NT2/D1 (cell line): ENCODE measurements at regions not wholly inside any gene's neighbourhood (a gene's known extent, or its start where the extent isn't known, plus 50 kb on each side); places are given as distances from the start of the nearest gene placed in this dataset.

Experiments used
- SUZ12 ChIP-seq: IDR thresholded peaks from 2 replicates; pipeline ENCODE4 v1.6.1; 2011; ENCODE audit not compliant: insufficient read length, insufficient read depth; ENCODE audit errors: extremely low read depth
- YY1 ChIP-seq: IDR thresholded peaks from 2 replicates; pipeline ENCODE4 v1.6.1; 2011; ENCODE audit not compliant: insufficient read length, insufficient read depth
- ZNF274 ChIP-seq: IDR thresholded peaks from 2 replicates; pipeline ENCODE4 v1.6.1; 2011; ENCODE audit warnings: mild to moderate bottlenecking, low read depth, low read length

- TF ChIP-seq ZNF274: no peak
- no peak for TF ChIP-seq SUZ12
- TF ChIP-seq YY1: no peak
These were observed 53.5 kb upstream of the SPOPL start for GRCh38 chr2:138447889-138448570.
